PC-3 (cell line): ENCODE measurements at regions not wholly inside any gene's neighbourhood (a gene's known extent, or its start where the extent isn't known, plus 50 kb on each side); places are given as distances from the start of the nearest gene placed in this dataset.

Source experiments
- ATAC-seq: fragments of 200-7000 bp; cut with Tn5 transposase; 2 replicates; pipeline ENCODE4 v1.9.1; 2020; ENCODE audit warnings: mild to moderate bottlenecking, moderate library complexity
- BruUV-seq: library from RNA; stranded (reverse); fragments of 400-500 nt; replicated peaks from 2 replicates; lab custom pipeline; 2021; lab: Mats Ljungman, UMichigan
- CTCF ChIA-PET: fragments of 300-600 bp; sonication (Branson Sonifier 250); formaldehyde crosslinking; loops from one replicate; lab custom pipeline; 2022; ENCODE audit warnings: antibody characterized with exemption; lab: Charles Lee
- POLR2A ChIA-PET: fragments of 300-600 bp; sonication (Branson Sonifier 250); formaldehyde crosslinking; loops from one replicate; lab custom pipeline; 2022; ENCODE audit warnings: antibody characterized with exemption; ENCODE audit not compliant: unreplicated experiment; lab: Charles Lee
- DNase-seq: peaks from one replicate; pipeline ENCODE4 v3.0.0-alpha.2; 2015
- H2AFZ ChIP-seq: fragments of 300-600 bp; sonication (generic); 2 replicates; pipeline ENCODE4 v1.6.0; 2016; ENCODE audit warnings: antibody characterized with exemption, low read length
- H3F3A ChIP-seq: fragments of 300-600 bp; sonication (generic); one replicate; pipeline ENCODE4 v1.6.0; 2017; ENCODE audit warnings: antibody characterized with exemption, low read length, control low read depth, mild to moderate bottlenecking; ENCODE audit not compliant: unreplicated experiment
- H3K27ac ChIP-seq: fragments of 300-600 bp; sonication (generic); 2 replicates; pipeline ENCODE4 v1.5.1; 2016; ENCODE audit warnings: mild to moderate bottlenecking, low read length
- H3K27me3 ChIP-seq: fragments of 300-600 bp; sonication (generic); 2 replicates; pipeline ENCODE4 v1.6.1; 2016; ENCODE audit warnings: low read length, mixed read lengths
- H3K36me3 ChIP-seq: fragments of 300-600 bp; sonication (generic); 2 replicates; pipeline ENCODE4 v1.6.1; 2016; ENCODE audit warnings: low read depth, mixed run types, low read length, mixed read lengths
- H3K4me1 ChIP-seq: fragments of 300-600 bp; sonication (generic); 2 replicates; pipeline ENCODE4 v1.5.1; 2016; ENCODE audit warnings: low read length; ENCODE audit not compliant: insufficient read depth
- H3K4me2 ChIP-seq: fragments of 300-600 bp; sonication (generic); 2 replicates; pipeline ENCODE4 v1.6.0; 2016; ENCODE audit warnings: low read length
- H3K4me3 ChIP-seq: fragments of 300-600 bp; sonication (generic); 2 replicates; pipeline ENCODE4 v1.5.1; 2016; ENCODE audit warnings: mild to moderate bottlenecking, low read length, mixed read lengths
- H3K79me2 ChIP-seq: fragments of 300-600 bp; sonication (generic); 2 replicates; pipeline ENCODE4 v1.6.1; 2017; ENCODE audit warnings: low read length, mixed read lengths
- H3K9ac ChIP-seq: fragments of 300-600 bp; sonication (generic); 2 replicates; pipeline ENCODE4 v1.6.0; 2016; ENCODE audit warnings: mild to moderate bottlenecking, low read length
- H3K9me2 ChIP-seq: fragments of 300-600 bp; sonication (generic); replicated peaks from 2 replicates; pipeline ENCODE4 v1.6.1; 2016; ENCODE audit warnings: mixed run types, low read length, mixed read lengths
- H3K9me3 ChIP-seq: fragments of 300-600 bp; sonication (generic); 2 replicates; pipeline ENCODE4 v1.6.1; 2016; ENCODE audit warnings: low read length, mixed read lengths
- H4K20me1 ChIP-seq: fragments of 300-600 bp; sonication (generic); 2 replicates; pipeline ENCODE4 v1.6.1; 2016; ENCODE audit warnings: low read length, mixed read lengths
- CTCF ChIP-seq: fragments of 300-600 bp; sonication (generic); conservative IDR thresholded peaks from 2 replicates; pipeline ENCODE4 v1.5.1; 2017; ENCODE audit warnings: antibody characterized with exemption, low read depth, mild to moderate bottlenecking, low read length
- EZH2 ChIP-seq: fragments of 300-600 bp; sonication (generic); IDR thresholded peaks from one replicate; pipeline ENCODE4 v1.6.1; 2017; ENCODE audit warnings: antibody characterized with exemption, mild to moderate bottlenecking, low read length; ENCODE audit not compliant: unreplicated experiment
- EZH2phosphoT487 ChIP-seq: fragments of 300-600 bp; sonication (generic); IDR thresholded peaks from 2 replicates; pipeline ENCODE4 v1.6.1; 2018; ENCODE audit warnings: mild to moderate bottlenecking, antibody characterized with exemption, low read length, borderline replicate concordance
- intact Hi-C: fragments of 100-400 bp; cut with micrococcal nuclease; formaldehyde crosslinking; loops from 2 replicates; pipeline ENCODE4 v1.9.0; 2023

GRCh38 chrX:10377427-10377826 is 220.7 kb downstream of the CLCN4 start:
- ATAC-seq (no peak), DNase-seq (no peak)
- intact Hi-C loops: no loop called here
- Histone ChIP-seq H3K27me3 (no peaks in the 10 kb centered on the region), H3K9me2 (no peaks in the 10 kb centered on the region), H2AFZ (no peak overlapping the region), H3K36me3 (no peaks in the 10 kb centered on the region), H3K9me3 (no peaks in the 10 kb centered on the region), H4K20me1 (no peaks in the 10 kb centered on the region), H3K4me1 (no peaks in the 10 kb centered on the region), H3K4me2 (no peak overlapping the region), H3K27ac (no peak overlapping the region), H3K79me2 (no peaks in the 10 kb centered on the region), H3K4me3 (no peak overlapping the region), H3K9ac (no peak overlapping the region), H3F3A (no peaks in the 10 kb centered on the region)
- TF ChIP-seq EZH2phosphoT487: no peak
- no peak for TF ChIP-seq EZH2
- no peak for TF ChIP-seq CTCF
- ChIA-PET POLR2A (no interaction called here), CTCF (no interaction called here)
- no TSS peak for BruUV-seq

- Histone ChIP-seq H3F3A (no peaks in the 10 kb centered on the region), H3K4me2 (no peak overlapping the region), H3K9me3 (no peaks in the 10 kb centered on the region), H3K27ac (no peak overlapping the region), H4K20me1 (no peaks in the 10 kb centered on the region), H2AFZ (no peak overlapping the region), H3K4me3 (no peak overlapping the region), H3K79me2 (no peaks in the 10 kb centered on the region), H3K4me1 (no peaks in the 10 kb centered on the region), H3K9ac (no peak overlapping the region), H3K36me3 (no peaks in the 10 kb centered on the region), H3K27me3 (no peaks in the 10 kb centered on the region), H3K9me2 (no peaks in the 10 kb centered on the region)
- POLR2A ChIA-PET: no interaction called here
- DNase-seq (no peak), ATAC-seq (no peak)
- intact Hi-C loops: loop anchor here (10.0 kb wide), 1 partner anchor 235 kb away; no protein-coding TSS in a partner anchor
- no TSS peak for BruUV-seq
- CTCF ChIA-PET: no interaction called here
- TF ChIP-seq EZH2 (no peak), CTCF (no peak), EZH2phosphoT487 (no peak)
These were observed 223.1 kb downstream of the CLCN4 start for GRCh38 chrX:10379878-10380277.

GRCh38 chrX:10380300-10380699 is 223.5 kb downstream of the CLCN4 start:
- POLR2A ChIA-PET: no interaction called here
- intact Hi-C loops: loop anchor here (10.0 kb wide), 1 partner anchor 235 kb away; no protein-coding TSS in a partner anchor

More at GRCh38 chrX:10380300-10380699, 223.5 kb downstream of the CLCN4 start:
- Histone ChIP-seq H3K4me3 (no peak overlapping the region), H3K4me1 (no peaks in the 10 kb centered on the region), H3K27ac (no peak overlapping the region), H3K4me2 (no peak overlapping the region), H2AFZ (no peak overlapping the region), H3K9ac (no peak overlapping the region), H3K27me3 (no peaks in the 10 kb centered on the region), H3F3A (no peaks in the 10 kb centered on the region), H3K36me3 (no peaks in the 10 kb centered on the region), H3K9me3 (no peaks in the 10 kb centered on the region), H4K20me1 (no peaks in the 10 kb centered on the region), H3K9me2 (no peaks in the 10 kb centered on the region), H3K79me2 (no peaks in the 10 kb centered on the region)
- DNase-seq (no peak), ATAC-seq (no peak)
- no TSS peak for BruUV-seq
- TF ChIP-seq CTCF (no peak), EZH2phosphoT487 (no peak), EZH2 (no peak)
- CTCF ChIA-PET: no interaction called here
